Left kidney (tissue), 1 donor: ENCODE measurements at regions not wholly inside any gene's neighbourhood (a gene's known extent, or its start where the extent isn't known, plus 50 kb on each side); places are given as distances from the start of the nearest gene placed in this dataset.
"Not testable (repeated sequence)": the region's sequence is repeated elsewhere in the genome, so short reads cannot be mapped to it uniquely, and the experiment has no call there.

Source experiments
- DNase-seq: peaks from one replicate; pipeline ENCODE4 v3.0.0-alpha.2; 2013

DNA sequence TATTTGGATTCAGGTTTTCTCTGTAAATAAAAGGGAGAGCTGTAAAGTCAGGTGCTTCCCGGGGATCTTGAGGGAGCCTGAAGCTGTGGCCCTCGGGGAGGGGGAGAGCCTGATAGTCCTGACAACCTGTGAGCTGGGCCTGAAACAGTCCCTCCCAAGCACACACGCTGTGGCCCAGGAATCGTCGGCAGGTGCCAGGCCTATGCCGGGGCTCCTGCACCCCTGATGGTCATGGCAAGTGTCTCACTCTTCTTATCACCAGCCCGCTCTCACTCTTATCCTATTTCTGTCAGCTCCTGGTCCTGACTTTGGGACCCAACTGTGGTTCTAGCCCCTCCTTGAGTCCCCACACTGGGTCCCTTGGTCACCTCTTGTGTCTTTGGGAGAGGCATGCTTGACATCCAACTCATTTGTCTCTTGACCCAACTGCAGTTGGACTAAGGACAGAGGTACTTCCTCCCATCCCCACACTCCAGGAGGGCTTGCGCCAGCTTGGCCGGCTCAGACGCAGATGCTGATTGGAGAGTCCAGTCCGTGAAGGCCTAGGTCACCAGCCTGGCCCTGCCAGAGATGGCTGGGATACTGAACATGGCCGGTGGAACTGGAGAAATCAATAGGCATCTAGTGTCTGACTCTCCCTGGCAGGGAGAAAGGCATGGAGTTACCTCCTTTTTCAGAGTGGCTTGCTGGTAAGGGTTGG lies 170.5 kb upstream of the WSCD1 start:
- DNase-seq: no peak

DNA sequence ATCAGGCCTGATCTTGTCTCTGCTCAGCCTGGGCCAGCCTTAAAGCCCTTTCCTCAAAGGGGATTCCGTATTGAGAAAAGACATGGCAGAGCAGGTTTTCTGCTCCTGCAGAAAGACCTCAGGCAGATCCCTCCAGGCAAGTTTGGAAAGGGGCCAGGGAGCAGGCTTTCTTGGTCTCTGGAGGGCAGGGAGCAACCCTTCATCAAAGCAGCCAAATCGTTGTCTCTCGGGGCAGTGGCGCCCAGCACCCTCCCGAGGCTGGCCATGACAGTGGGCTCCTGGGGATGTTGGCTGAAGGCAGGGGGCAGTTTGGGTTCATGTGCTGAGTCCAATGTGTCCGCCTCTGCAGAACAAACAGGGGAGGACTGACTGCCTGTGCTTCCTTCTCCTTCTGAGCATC lies 168.4 kb upstream of the WSCD1 start:
- no peak for DNase-seq

DNA sequence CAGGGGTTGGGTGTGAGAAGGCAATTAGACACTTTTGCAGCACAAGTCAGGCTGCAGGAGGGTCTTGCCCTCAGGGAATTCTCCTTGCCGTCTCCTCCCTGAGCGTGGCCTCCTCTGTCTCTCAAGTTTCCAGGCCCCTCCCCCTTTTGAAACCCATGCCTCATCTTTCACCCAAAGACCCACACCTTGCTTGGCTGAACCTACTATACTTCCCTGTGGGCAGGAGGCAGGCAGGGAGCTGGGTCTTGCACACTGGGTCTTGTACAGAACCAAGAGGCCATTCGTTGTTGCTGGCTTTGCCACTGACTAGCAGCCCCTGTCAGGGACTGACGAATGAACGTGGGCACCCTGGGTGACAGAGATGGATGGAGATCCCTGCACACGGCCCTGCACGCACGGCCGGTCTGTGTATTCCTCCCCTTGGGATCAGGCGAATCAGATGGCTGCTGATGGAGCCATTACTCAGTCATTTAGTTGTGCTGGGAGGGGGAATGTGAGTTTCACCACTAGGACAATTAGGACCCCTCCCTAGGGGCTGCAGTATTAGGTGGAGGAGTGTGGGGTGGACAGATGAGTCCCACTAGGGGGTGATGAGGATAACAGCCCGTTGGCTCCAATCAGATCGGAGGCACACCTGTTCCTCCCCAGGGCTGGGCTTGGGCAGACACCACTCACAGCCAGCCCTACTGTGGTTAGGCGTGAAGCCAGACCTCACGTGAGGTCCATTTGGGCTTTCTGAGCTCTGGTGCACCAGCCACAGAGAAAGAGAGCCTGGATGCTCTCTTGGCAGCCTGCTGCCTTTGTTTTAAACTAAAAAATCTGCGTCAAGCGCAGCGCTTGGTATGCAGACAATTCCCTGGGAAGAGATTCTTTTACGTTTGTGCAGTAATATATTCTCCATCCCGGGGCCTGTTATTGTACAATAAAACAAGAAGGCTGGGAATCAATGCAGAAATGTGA lies 167.7 kb upstream of the WSCD1 start:
- DNase-seq: no peak

DNA sequence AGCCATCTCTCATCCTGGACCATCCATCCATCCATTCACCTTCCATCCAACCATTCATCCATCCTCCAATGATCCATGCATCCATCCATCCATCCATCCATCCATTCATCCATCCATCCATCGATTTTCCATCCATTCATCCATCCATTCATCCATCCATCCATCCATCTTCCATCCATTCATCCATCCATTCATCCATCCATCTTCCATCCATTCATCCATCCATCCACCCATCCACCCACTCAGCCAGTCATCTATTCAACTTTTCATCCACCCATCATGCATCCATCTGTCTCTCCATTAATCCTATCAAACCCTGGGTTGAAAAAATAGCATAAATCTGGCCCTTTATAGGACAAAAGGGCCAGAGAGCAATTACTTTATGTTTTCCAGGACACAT lies 158.3 kb upstream of the WSCD1 start:
- DNase-seq: no peak

DNA sequence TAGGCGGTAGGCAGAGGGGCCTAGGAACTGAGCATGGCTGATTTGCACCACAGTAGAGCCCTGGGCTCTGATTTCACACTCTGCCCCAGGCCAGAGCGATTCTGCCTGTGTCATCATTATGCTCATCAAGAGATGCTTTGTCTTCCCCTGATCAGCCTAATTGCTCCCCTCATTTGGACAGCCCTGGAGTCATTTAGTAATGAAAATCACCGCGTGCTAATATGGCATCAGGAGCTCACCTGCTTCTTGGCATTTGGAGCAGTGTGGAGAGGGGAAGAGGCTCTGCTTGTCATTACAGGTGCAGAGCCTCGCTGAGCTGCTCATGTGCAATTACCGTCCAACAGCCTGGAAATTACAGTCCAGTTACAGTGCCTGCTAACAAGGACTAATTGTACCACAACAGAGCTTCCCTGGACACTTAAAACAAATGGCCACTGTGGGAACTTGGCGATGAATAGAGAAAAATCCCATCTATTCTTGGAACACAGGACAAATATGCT lies 157.1 kb upstream of the WSCD1 start:
- DNase-seq: no peak

DNA sequence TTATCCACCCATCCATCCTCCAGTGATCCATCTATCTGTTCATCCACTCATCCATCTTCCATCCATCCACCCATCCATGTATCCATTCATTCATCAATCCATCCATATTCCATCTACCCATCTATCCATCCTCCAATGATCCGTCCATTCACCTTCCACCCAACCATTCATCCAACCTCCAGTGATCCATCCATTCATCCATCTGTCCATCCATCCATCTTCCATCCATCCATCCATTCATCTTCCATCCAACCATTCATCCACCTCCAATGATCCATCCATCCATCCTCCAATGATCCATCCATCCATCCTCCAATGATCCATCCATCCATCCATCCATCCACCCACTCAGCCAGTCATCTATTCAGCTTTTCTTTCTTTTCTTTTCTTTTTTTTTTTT lies 156.5 kb upstream of the WSCD1 start:
- DNase-seq: no peak

DNA sequence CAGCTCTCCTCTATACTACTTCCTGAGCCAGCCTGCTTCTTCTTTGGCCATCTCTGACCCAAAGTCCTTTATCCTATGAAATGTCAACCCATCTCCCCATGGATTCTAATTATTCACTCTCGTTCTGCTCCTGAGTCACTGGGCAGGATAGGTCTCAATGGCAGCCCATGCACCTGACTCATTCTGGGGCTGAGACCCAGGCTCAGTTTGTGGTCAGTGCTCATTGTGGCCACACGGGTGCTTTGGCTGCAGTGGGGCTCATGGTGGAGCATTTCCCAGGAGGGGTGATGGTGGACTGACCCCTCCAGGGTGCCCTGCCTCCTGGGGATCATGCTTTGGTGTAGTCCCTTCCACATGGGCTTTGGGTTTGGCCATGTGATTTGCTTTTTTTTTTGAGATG lies 154.8 kb upstream of the WSCD1 start:
- DNase-seq: no peak

DNA sequence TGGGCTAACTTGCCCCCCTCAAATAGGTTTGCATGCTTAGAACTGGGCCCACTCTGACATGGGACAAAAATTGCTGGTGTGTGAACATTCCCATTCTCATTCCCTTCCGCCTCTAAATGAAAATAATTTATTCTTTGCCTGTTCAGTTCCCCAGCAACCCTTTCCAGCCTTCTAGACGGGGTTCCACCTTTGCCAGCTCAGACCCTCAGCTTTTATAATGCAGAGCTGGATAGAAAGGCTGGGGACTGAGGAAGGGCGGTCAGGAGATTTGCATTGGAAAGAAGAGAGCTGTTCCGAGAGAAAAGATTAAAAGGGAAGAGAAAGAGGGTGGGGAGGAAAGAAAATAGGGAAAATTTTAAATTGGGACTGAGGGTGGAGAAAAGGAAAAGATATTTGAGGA lies 151.1 kb upstream of the WSCD1 start:
- DNase-seq: no peak

DNA sequence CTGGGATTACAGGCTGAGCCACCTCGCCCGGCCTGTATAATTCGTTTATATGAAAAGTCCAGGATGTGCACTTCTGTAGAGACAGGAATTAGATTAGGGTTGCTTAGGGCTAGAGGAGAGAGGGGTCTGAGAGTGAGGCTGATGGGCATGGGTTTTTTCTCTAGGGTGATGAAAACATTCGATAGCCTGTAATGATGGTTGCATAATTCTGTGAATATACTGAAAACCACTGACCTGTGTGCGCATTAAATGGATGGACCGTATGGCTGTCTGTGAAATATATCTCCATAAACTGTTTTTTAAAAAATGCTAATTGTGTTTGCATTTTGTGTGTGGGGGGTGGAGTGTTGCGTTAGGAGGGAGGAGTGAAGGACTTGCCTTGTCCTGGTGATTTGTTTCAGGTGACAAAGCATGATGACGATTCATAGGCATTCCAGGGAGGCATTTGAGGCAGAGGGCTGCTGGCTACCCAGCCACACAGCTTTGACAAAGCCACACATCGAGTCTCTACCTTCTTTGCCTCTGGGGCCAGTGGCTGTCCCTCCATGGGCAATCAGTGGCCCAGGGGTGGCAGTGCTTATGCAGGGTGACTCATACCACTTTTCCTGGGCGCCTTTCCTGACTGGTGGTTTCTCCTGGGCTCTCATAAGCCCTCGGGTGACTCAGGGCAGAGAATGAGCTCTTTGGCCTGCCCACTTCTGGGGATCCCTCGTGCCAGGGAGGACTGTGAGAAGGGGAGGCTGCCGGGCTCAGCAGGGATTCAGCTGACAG lies 148.5 kb upstream of the WSCD1 start:
- no peak for DNase-seq

DNA sequence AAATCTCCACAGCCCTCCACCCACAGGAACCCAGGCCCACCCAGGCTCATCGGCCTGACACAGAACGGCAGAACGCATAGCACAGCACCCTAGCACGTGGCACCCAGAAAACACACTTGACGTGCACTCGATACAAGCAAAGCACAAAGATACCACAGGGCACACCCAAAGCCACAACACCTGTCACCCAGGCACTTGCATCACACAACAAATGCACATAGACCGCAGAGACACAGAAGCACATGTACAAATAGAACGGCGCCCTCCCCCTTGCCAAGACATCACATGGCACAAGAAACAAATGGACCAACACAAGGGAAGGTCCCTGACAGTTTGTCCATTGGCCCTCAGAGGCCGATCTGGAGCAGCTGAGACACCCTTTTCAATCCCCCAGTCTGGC lies 147.7 kb upstream of the WSCD1 start:
- DNase-seq: no peak

DNA sequence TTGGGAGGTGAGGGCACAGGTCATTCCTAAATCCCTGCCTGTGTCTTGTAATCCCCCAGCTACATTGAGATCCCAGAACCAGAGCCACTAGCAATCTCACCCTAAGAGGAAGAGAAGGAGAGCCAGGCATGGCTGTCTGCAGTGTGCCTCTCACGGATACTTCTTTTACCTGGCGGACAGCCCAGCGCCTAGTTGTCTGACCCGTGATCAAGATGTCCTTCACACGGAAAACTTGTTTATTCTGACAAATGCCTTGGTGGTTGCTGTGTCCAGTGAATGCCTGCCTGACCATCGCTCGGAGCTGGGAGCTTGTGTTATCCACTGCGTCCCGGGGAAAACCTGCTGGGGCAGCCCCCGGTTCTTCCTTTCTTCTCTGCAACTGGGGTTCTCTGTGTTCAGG lies 140.5 kb upstream of the WSCD1 start:
- no peak for DNase-seq

DNA sequence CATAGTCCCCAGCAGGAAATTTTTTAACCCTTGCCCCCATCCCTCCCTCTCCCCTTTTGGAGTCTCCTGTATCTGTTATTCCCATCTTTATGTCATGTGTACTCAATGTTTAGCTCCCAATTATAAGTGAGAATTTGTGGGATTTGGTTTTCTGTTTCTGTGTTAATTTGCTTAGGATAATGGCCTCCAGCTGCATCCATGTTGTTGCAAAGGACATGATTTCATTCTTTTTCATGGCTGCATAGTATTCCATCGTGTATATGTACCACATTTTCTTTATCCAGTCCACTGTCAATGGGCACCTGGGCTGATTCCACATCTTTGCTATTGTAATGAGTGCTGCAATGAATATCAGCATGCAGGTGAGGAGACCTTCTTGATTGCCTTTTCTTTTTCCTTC lies 139.6 kb upstream of the WSCD1 start:
- DNase-seq: not testable (repeated sequence)

DNA sequence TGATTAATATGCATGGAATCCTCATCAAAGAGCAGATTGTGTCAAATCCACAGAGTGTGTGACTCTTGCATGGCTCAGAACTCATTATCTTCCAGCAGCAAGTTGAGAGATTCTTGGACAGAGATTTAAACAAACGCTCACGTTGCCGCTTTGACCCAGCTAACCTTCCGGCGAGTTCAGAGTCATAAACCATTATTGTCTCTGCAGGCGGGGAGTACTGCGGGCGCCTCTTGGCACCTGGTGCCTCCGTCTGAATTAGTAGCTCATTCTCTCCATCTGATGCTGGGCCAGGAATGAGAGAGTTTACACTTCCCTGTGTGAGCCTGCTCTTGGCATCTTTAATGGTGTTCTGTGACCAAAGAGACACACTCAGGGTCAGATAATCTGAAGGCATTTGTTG lies 138.6 kb upstream of the WSCD1 start:
- peak; percentile 45 for DNase-seq

DNA sequence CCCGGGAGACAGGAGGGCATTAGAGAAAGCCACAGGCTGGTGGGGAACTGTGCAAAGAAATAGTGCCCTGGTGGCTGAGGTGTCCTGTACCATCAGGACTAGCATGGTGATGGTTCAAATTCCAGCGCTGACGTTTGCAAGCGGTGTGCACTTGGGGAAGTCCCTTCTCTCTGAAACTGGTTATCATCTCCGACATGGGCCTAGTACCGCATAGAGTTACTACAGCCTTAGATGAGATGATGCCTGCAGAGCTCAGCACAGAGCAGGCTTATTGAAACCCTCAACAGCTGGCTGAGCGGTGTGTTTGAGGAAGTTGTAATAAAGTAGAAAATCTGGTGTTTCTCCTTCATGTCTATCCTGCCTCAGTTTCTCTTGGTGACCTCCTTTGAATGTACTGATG lies 136.7 kb upstream of the WSCD1 start:
- no peak for DNase-seq

DNA sequence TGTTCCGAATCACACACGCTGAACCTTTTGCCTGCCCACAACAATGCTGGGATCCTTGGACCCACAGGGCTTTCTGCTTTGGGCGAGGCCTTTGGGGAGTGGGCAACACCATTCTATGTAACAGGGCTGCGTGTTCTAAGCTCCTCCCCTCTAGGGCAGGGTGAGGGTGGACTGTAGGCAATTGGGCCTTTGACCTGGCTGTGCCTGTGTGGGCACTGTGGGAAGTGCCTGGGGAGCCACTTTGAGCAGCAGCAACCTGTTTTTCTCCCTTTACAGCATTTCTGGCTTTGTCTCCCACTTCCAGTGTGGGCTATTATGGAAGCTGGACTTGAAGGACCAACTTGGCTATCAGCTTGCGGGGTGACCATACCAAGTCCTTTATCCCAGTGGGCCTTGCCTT lies 128.9 kb upstream of the WSCD1 start:
- DNase-seq: no peak

DNA sequence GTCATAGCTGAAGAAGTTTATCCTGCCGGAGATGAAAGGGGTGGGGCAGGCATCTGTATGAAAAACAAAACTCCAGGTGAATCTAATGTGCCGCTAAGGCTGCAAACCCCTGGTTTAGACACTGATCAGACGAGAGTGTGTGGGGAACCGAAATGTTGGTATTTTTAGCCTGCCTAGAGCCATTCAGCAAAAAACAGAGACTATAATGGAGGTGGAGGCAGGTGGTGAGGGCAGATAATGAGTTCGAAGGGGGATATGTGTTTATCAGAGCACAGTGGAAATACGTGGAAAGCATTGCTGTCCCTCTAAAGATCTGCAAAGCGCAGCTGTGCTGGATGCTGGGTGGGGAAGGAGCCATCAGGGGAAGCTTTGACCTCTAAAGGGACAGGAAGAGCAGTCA lies 127.5 kb upstream of the WSCD1 start:
- no peak for DNase-seq

DNA sequence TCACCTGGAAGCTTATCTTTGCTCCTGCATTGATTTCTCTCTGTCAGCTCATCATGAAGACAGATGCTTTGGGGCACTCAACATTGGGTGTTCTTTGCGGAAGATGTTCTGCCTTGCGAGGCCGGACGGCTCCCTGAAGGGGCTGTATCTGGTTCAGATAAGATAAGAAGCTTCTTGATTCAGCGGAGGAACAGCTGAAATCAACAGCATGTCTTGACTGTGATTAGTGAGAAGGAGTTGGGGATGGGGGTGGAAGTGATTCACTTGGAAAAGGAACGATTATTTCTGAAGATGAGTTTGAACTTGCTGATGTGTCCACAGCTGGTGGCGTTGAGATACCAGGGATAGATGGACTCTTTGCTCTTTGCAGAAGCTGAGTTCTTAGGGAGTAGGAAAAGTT lies 126.9 kb upstream of the WSCD1 start:
- no peak for DNase-seq

DNA sequence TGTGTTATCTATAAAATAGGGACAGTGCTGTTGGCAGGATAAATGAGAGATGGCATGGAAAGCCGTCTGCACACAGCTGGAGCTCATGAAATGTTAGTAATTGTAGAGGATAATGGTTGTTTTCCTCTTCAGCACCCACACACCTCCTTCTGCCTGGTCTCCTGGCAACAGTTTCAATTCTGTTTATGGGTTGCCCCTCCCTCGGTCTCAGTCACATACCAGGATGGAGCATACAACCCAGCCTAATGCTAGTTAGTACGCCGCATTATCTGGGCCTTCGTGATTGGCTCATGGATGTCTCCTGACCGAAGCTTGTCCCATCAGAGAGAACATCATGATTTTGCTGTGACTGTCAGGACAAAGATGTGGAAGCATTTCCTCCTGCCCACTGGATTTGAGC lies 126.2 kb upstream of the WSCD1 start:
- DNase-seq: no peak

DNA sequence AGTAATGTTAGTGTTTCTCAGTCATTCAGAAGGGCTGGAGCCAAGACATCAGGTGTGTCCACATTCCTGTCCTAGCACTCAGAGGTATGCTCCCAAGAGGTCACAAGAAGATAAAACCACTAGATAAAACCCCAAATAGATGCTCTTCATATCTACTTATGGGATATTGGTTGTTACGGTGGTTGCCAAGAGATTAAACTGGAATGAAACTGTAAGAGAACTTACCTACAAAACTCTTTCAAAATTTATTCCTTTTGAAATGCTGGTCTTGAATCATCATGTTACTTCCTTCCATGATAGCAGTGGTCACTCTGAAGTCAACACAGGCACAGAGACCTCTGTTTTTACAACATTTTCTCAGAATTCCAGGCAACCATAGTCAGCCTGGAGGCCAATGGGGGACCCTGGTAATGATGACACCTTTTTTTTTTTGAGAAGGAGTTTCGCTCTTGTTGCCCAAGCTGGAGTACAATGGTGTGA lies 122.4 kb upstream of the WSCD1 start:
- no peak for DNase-seq

DNA sequence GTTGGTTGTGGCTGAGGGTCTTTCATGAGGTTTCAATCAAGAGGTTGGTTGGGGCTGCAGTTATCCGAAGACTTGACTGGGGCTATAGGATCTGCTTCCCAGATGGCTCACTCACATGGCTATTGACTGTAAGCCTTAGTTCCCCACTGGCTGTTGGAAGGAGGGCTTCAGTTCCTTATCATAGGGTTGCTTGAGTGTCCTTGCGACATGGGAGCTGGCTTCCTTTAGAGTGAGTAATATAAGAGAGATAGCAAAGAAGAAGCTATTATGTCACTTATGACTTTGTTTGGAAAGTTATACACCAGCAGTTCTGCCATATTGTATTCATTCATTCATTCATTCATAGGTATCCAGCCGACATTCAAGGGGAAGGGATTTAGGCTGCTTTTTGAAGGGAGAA lies 121.4 kb upstream of the WSCD1 start:
- no peak for DNase-seq

DNA sequence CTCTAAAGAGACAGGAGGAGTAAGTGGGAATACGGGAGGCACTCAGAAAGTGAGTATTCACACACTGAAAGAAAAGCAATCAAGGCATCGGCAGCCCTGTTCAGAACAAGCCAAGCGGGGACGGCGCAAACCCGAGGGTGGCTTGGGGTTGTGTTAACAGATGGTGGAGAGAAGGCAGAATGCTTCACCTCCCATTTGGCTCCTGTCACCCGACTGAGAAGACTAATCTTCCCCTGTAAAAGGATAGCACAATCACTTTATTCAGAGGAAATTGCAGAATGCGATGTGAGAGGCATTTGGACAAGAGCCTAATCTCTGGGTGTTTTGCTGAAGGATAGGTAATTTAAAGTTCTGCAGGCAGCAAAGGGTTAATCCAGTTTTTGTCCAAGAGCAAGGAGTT lies 119.3 kb upstream of the WSCD1 start:
- DNase-seq: no peak

DNA sequence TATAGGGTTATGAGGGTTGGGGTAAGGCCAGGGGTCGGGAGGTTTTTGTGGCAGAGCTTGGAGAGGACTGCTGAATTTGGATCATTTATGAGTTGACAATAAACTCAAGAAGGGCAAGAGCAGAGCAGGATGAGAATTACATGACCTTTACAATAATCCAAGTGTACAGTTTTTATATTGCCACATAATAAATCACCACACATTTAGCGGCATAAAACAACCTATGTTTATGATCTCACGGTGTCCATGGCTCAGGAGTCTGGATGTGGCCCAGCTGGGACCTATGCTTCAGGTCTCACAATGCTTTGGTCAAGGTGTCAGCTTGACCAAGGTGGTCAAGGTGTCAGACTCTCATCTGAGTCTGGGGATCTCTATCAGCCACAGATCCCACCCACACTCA lies 118.3 kb upstream of the WSCD1 start:
- no peak for DNase-seq

DNA sequence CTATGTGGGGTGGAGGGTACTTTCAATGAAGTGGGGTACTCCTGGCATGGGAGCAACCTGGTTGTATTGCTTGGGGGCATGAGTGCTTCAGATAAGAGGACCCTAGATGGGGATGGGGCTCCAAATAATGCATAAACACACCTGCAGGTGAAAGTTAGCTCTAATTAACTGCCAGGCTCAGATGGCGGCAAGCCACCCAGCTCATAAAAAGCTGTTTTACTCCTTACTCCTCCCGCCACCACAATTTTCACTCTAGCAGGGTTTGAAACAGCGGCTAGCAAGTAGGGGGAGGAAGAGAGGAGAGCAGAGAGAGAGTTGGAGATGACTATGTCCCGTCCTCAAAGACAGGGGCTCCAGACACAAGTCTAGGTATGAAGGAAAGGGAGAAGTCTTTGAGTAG lies 117.7 kb upstream of the WSCD1 start:
- no peak for DNase-seq
